Endothelial cell of umbilical vein (primary cell): ENCODE measurements at regions not wholly inside any gene's neighbourhood (a gene's known extent, or its start where the extent isn't known, plus 50 kb on each side); places are given as distances from the start of the nearest gene placed in this dataset.
"Not testable (repeated sequence)": the region's sequence is repeated elsewhere in the genome, so short reads cannot be mapped to it uniquely, and the experiment has no call there.

Experiments used
- BruUV-seq: library from RNA; stranded (reverse); fragments of 400-500 nt; replicated peaks from 2 replicates; lab custom pipeline; 2021; lab: Mats Ljungman, UMichigan
- CTCF ChIA-PET: fragments of 300-600, 350-600 bp; sonication (Branson Sonifier 250); formaldehyde crosslinking; loops from one replicate; lab custom pipeline; 2021; ENCODE audit warnings: antibody characterized with exemption, inconsistent platforms; lab: Charles Lee
- POLR2A ChIA-PET: fragments of 300-600, 350-600 bp; sonication (Branson Sonifier 250); formaldehyde crosslinking; loops from one replicate; lab custom pipeline; 2021; ENCODE audit warnings: antibody characterized with exemption, inconsistent platforms; lab: Charles Lee
- DNase-seq: peaks from one replicate; pipeline ENCODE4 v3.0.0-alpha.2; 2011; ENCODE audit warnings: low read depth, low spot score
- FAIRE-seq: peaks from 2 replicates; lab custom pipeline; 2011; peaks lifted over from hg19 to GRCh38; lab: Jason Lieb, UNC
- H2AFZ ChIP-seq: 2 replicates; pipeline ENCODE4 v1.6.0; 2012; ENCODE audit warnings: low read depth, low read length, control low read depth, inconsistent platforms
- H3K27ac ChIP-seq: 2 replicates; pipeline ENCODE4 v1.5.1; 2011; ENCODE audit warnings: low read depth, mild to moderate bottlenecking, control low read depth, low read length, moderate library complexity; ENCODE audit not compliant: insufficient read depth
- H3K27me3 ChIP-seq, 2 experiments: 2 replicates each; pipeline versions ENCODE4 v1.6.0 to v1.6.1; 2011; ENCODE audit warnings: low read length in 2 of 2, mixed read lengths in 1 of 2; ENCODE audit not compliant: control insufficient read depth in 2 of 2, insufficient read depth in 2 of 2
- H3K36me3 ChIP-seq, 2 experiments: 2 replicates in 1 of 2; 3 replicates in 1 of 2; pipeline ENCODE4 v1.5.1; 2011; ENCODE audit warnings: low read length in 2 of 2, mild to moderate bottlenecking in 1 of 2, moderate library complexity in 1 of 2; ENCODE audit not compliant: control insufficient read depth in 2 of 2, insufficient read depth in 2 of 2; ENCODE audit errors: extremely low read depth in 1 of 2
- H3K4me1 ChIP-seq: 3 replicates; pipeline ENCODE4 v1.5.1; 2011; ENCODE audit warnings: mild to moderate bottlenecking, low read length; ENCODE audit not compliant: control insufficient read depth, insufficient read depth; ENCODE audit errors: extremely low read depth
- H3K4me2 ChIP-seq: 2 replicates; pipeline ENCODE4 v1.6.1; 2011; ENCODE audit warnings: low read length, control low read depth, mixed read lengths; ENCODE audit not compliant: insufficient read depth
- H3K4me3 ChIP-seq, 3 experiments: fragments of 200-600 bp in 1 of 3; sonication (generic), shearing (Covaris generic) in 1 of 3; replicated peaks in 1 of 3; 2 replicates each; pipeline ENCODE4 v1.5.1; 2011 to 2016; ENCODE audit warnings: control low read depth in 3 of 3, low read length in 3 of 3, mild to moderate bottlenecking in 2 of 3, inconsistent platforms in 1 of 3, low read depth in 1 of 3, moderate library complexity in 1 of 3; ENCODE audit not compliant: insufficient read depth in 1 of 3
- H3K79me2 ChIP-seq: 2 replicates; pipeline ENCODE4 v1.6.0; 2012; ENCODE audit warnings: low read length, inconsistent platforms; ENCODE audit not compliant: control insufficient read depth, insufficient read depth
- H3K9ac ChIP-seq: replicated peaks from 2 replicates; pipeline ENCODE3; 2011; ENCODE audit warnings: low read length, control low read depth; ENCODE audit not compliant: insufficient read depth; ENCODE audit errors: extremely low read depth
- H3K9me1 ChIP-seq: replicated peaks from 3 replicates; pipeline ENCODE4 v1.6.0; 2011; ENCODE audit warnings: mild to moderate bottlenecking, low read length; ENCODE audit not compliant: control insufficient read depth, insufficient read depth; ENCODE audit errors: extremely low read depth
- H3K9me3 ChIP-seq: replicated peaks from 2 replicates; pipeline ENCODE4 v1.5.1; 2012; ENCODE audit warnings: low read length, inconsistent platforms; ENCODE audit not compliant: control insufficient read depth, insufficient read depth
- H4K20me1 ChIP-seq: replicated peaks from 2 replicates; pipeline ENCODE3; 2011; ENCODE audit warnings: mild to moderate bottlenecking, low read length; ENCODE audit not compliant: control insufficient read depth, insufficient read depth; ENCODE audit errors: extremely low read depth
- CTCF ChIP-seq, 2 donors: IDR thresholded peaks; 1 replicate in 1 of 2; 2 replicates in 1 of 2; pipeline ENCODE4 v1.5.1; 2011; ENCODE audit warnings: low read length in 2 of 2, mild to moderate bottlenecking in 2 of 2, moderate library complexity in 2 of 2, control low read depth in 1 of 2, inconsistent platforms in 1 of 2, low read depth in 1 of 2; ENCODE audit not compliant: insufficient read depth in 1 of 2; ENCODE audit errors: extremely low read depth in 1 of 2
- EZH2 ChIP-seq: IDR thresholded peaks from 2 replicates; pipeline ENCODE4 v1.6.1; 2012; ENCODE audit warnings: borderline replicate concordance, low read depth, mild to moderate bottlenecking, moderate library complexity, low read length, inconsistent platforms; ENCODE audit not compliant: severe bottlenecking
- FOS ChIP-seq: IDR thresholded peaks from 2 replicates; pipeline ENCODE4 v1.6.1; 2011; ENCODE audit warnings: mild to moderate bottlenecking, low read length, moderate library complexity, borderline replicate concordance; ENCODE audit not compliant: insufficient read depth
- GATA2 ChIP-seq: IDR thresholded peaks from 2 replicates; pipeline ENCODE4 v1.7.0; 2011; ENCODE audit warnings: low read depth, mild to moderate bottlenecking, moderate library complexity, mixed read lengths, low read length; ENCODE audit not compliant: insufficient read length, insufficient read depth
- JUN ChIP-seq: IDR thresholded peaks from 2 replicates; pipeline ENCODE4 v1.6.1; 2011; ENCODE audit warnings: borderline replicate concordance, low read depth; ENCODE audit not compliant: insufficient read length, insufficient read depth
- MAX ChIP-seq: IDR thresholded peaks from 2 replicates; pipeline ENCODE4 v1.6.1; 2011; ENCODE audit not compliant: insufficient read depth, insufficient read length
- MYC ChIP-seq: IDR thresholded peaks from one replicate; pipeline ENCODE4 v1.6.1; 2011; ENCODE audit warnings: mild to moderate bottlenecking, low read depth, low read length
- POLR2A ChIP-seq: IDR thresholded peaks from 2 replicates; pipeline ENCODE4 v1.6.1; 2012; ENCODE audit warnings: low read depth, mild to moderate bottlenecking, control low read depth, low read length
- POLR2AphosphoS5 ChIP-seq: IDR thresholded peaks from 2 replicates; pipeline ENCODE4 v1.6.1; 2012; ENCODE audit warnings: low read depth, mild to moderate bottlenecking, control low read depth, low read length, moderate library complexity; ENCODE audit not compliant: insufficient read depth
- dilution Hi-C: fragments of 300-500 bp; cut with MboI; formaldehyde crosslinking; loops from one replicate; pipeline ENCODE4 v1.15.0; 2019; ENCODE audit warnings: low sequenced_read_pairs; ENCODE audit not compliant: extremely low pct_ligation_motif_present
- intact Hi-C: fragments of 100-400 bp; cut with micrococcal nuclease; formaldehyde crosslinking; loops from one replicate; pipeline ENCODE4 v1.10.0; 2022

- BruUV-seq = no TSS peak
- Histone ChIP-seq H3K79me2 (no peaks in the 10 kb centered on the region), H3K27ac (no peak overlapping the region), H3K4me3 (no peak overlapping the region), H3K4me2 (no peak overlapping the region), H2AFZ (no peak overlapping the region), H4K20me1 (no peaks in the 10 kb centered on the region), H3K27me3 (no peaks in the 10 kb centered on the region), H3K9ac (no peak overlapping the region), H3K9me1 (no peaks in the 10 kb centered on the region), H3K4me1 (no peaks in the 10 kb centered on the region), H3K36me3 (no peaks in the 10 kb centered on the region), H3K9me3 (no peaks in the 10 kb centered on the region)
- intact Hi-C loops = no loop called here
- dilution Hi-C loops = no loop called here
- TF ChIP-seq GATA2 (no peak), JUN (no peak), CTCF (IDR thresholded peaks at IDR 0.05; ENCODE audit: extremely low read depth in 1 of 2, insufficient read depth in 1 of 2, low read depth in 1 of 2, low read length in 2 of 2) (no peak), EZH2 (no peak), MYC (no peak), POLR2AphosphoS5 (no peak), POLR2A (no peak), FOS (no peak), MAX (no peak)
- DNase-seq = no peak
- POLR2A ChIA-PET = no interaction called here
- no peak for FAIRE-seq
- CTCF ChIA-PET = interaction anchor here (1.0 to 1.3 kb wide), 2 partner anchors 11 to 16 kb away, joined by 3 read pairs; no protein-coding TSS in a partner anchor
Measured at GRCh38 chr2:180535289-180535688, 445.1 kb upstream of the UBE2E3 start.

GRCh38 chr2:180531787-180532186 is 448.6 kb upstream of the UBE2E3 start:
- H3K27me3 ChIP-seq = not testable (repeated sequence)

More at GRCh38 chr2:180531787-180532186, 448.6 kb upstream of the UBE2E3 start:
- H3K9ac ChIP-seq, dilution Hi-C loops, H3K4me2 ChIP-seq, H3K79me2 ChIP-seq, POLR2A ChIA-PET, H3K4me3 ChIP-seq, H3K9me3 ChIP-seq, CTCF ChIA-PET, intact Hi-C loops, H3K4me1 ChIP-seq, DNase-seq, H3K27ac ChIP-seq, BruUV-seq, H3K9me1 ChIP-seq, H3K36me3 ChIP-seq, H4K20me1 ChIP-seq, H2AFZ ChIP-seq, FAIRE-seq: not testable (repeated sequence)
